DOHH2 (cell line): ENCODE measurements at regions not wholly inside any gene's neighbourhood (a gene's known extent, or its start where the extent isn't known, plus 50 kb on each side); places are given as distances from the start of the nearest gene placed in this dataset.

ENCODE experiments used
- CTCF ChIP-seq: fragments of 200-600 bp; sonication (generic); IDR thresholded peaks from one replicate; pipeline ENCODE4 v1.5.1; 2014; ENCODE audit warnings: antibody characterized with exemption, mild to moderate bottlenecking, low read depth, low read length; ENCODE audit not compliant: poor library complexity, severe bottlenecking
- EZH2phosphoT487 ChIP-seq: fragments of 200-600 bp; sonication (generic); IDR thresholded peaks from 2 replicates; pipeline ENCODE4 v1.6.1; 2017; ENCODE audit warnings: borderline replicate concordance, mild to moderate bottlenecking, antibody characterized with exemption, low read length, moderate library complexity, mixed read lengths

- TF ChIP-seq CTCF (no peak), EZH2phosphoT487 (no peak)
Observed at GRCh38 chr2:49254401-49254800, 100.1 kb upstream of the FSHR start.
